ENCODE measurements at regions not wholly inside any gene's neighbourhood (a gene's known extent, or its start where the extent isn't known, plus 50 kb on each side); places are given as distances from the start of the nearest gene placed in this dataset.

GRCh38 chr5:105924366-105924765 is 1746.4 kb downstream of the EFNA5 start:
- Histone ChIP-seq H3K4me3 (no peak overlapping the region), H3K36me3 (no peaks in the 10 kb centered on the region), H3K27ac (no peak overlapping the region), H3K27me3 (no peaks in the 10 kb centered on the region), H3K4me1 (ENCODE audit: low read depth) (no peaks in the 10 kb centered on the region), H3K9me3 (ENCODE audit: low read depth) (no peaks in the 10 kb centered on the region)
- no peak for DNase-seq (ENCODE audit: low read depth in 1 of 2, low spot score in 1 of 2)
- TF ChIP-seq CTCF (IDR thresholded peaks at IDR 0.05; ENCODE audit: low read depth, low read length) = no peak

- no peak overlapping the region for H3K4me3 ChIP-seq
- H3K36me3 ChIP-seq = no peaks in the 10 kb centered on the region
- no peaks in the 10 kb centered on the region for H3K27me3 ChIP-seq
- no peak overlapping the region for H3K27ac ChIP-seq
- H3K9me3 ChIP-seq (ENCODE audit: low read depth) = no peaks in the 10 kb centered on the region
- DNase-seq (ENCODE audit: low read depth in 1 of 2, low spot score in 1 of 2) = no peak
- no peak for TF ChIP-seq CTCF (IDR thresholded peaks at IDR 0.05; ENCODE audit: low read depth, low read length)
- no peaks in the 10 kb centered on the region for H3K4me1 ChIP-seq (ENCODE audit: low read depth)
These were observed 1748.2 kb downstream of the EFNA5 start for GRCh38 chr5:105922574-105922973.

- Histone ChIP-seq H3K9me3 (ENCODE audit: low read depth) (no peaks in the 10 kb centered on the region), H3K36me3 (no peaks in the 10 kb centered on the region), H3K27ac (no peak overlapping the region), H3K4me3 (no peak overlapping the region), H3K4me1 (ENCODE audit: low read depth) (no peaks in the 10 kb centered on the region), H3K27me3 (no peaks in the 10 kb centered on the region)
- DNase-seq (ENCODE audit: low read depth in 1 of 2, low spot score in 1 of 2) = no peak
- TF ChIP-seq CTCF (IDR thresholded peaks at IDR 0.05; ENCODE audit: low read depth, low read length) = no peak
These were observed 1748.7 kb downstream of the EFNA5 start for GRCh38 chr5:105922080-105922479.

GRCh38 chr5:105917189-105917588 is 1753.5 kb downstream of the EFNA5 start:
- no peak for TF ChIP-seq CTCF (IDR thresholded peaks at IDR 0.05; ENCODE audit: low read depth, low read length)
- no peaks in the 10 kb centered on the region for H3K36me3 ChIP-seq
- H3K9me3 ChIP-seq (ENCODE audit: low read depth) = no peaks in the 10 kb centered on the region
- no peaks in the 10 kb centered on the region for H3K4me1 ChIP-seq (ENCODE audit: low read depth)
- no peak overlapping the region for H3K27ac ChIP-seq
- no peaks in the 10 kb centered on the region for H3K27me3 ChIP-seq
- no peak for DNase-seq (ENCODE audit: low read depth in 1 of 2, low spot score in 1 of 2)
- H3K4me3 ChIP-seq = no peak overlapping the region

GRCh38 chr5:105907016-105907415 is 1763.7 kb downstream of the EFNA5 start:
- Histone ChIP-seq H3K36me3 (no peaks in the 10 kb centered on the region), H3K27ac (no peak overlapping the region), H3K4me1 (ENCODE audit: low read depth) (no peaks in the 10 kb centered on the region), H3K27me3 (no peaks in the 10 kb centered on the region), H3K4me3 (no peak overlapping the region), H3K9me3 (ENCODE audit: low read depth) (no peaks in the 10 kb centered on the region)
- DNase-seq (ENCODE audit: low read depth in 1 of 2, low spot score in 1 of 2) = no peak
- TF ChIP-seq CTCF (IDR thresholded peaks at IDR 0.05; ENCODE audit: low read depth, low read length) = no peak

- H3K36me3 ChIP-seq = no peaks in the 10 kb centered on the region
- peak in 1 of 2 donors; percentile 21 for DNase-seq (ENCODE audit: low read depth in 1 of 2, low spot score in 1 of 2)
- H3K27ac ChIP-seq = no peak overlapping the region
- no peaks in the 10 kb centered on the region for H3K27me3 ChIP-seq
- TF ChIP-seq CTCF (IDR thresholded peaks at IDR 0.05; ENCODE audit: low read depth, low read length) = no peak
- no peak overlapping the region for H3K4me3 ChIP-seq
- H3K9me3 ChIP-seq (ENCODE audit: low read depth) = no peaks in the 10 kb centered on the region
- H3K4me1 ChIP-seq (ENCODE audit: low read depth) = no peaks in the 10 kb centered on the region
These were observed 1765.3 kb downstream of the EFNA5 start for GRCh38 chr5:105905392-105905791.
